Activated CD4-positive, alpha-beta memory T cell treated with anti-CD3 and anti-CD28 coated beads for 36 hours (primary cell): ENCODE measurements at regions not wholly inside any gene's neighbourhood (a gene's known extent, or its start where the extent isn't known, plus 50 kb on each side); places are given as distances from the start of the nearest gene placed in this dataset.
"Not testable (repeated sequence)": the region's sequence is repeated elsewhere in the genome, so short reads cannot be mapped to it uniquely, and the experiment has no call there.

Experiments
- CTCF ChIA-PET: fragments of 350-600 bp; sonication (Branson Sonifier 250); formaldehyde crosslinking; loops from one replicate; lab custom pipeline; 2021; ENCODE audit warnings: antibody characterized with exemption, inconsistent platforms; lab: Charles Lee
- POLR2A ChIA-PET: fragments of 350-600 bp; sonication (Branson Sonifier 250); formaldehyde crosslinking; loops from one replicate; lab custom pipeline; 2021; ENCODE audit warnings: antibody characterized with exemption; lab: Charles Lee
- DNase-seq: peaks from one replicate; pipeline ENCODE4 v3.0.0-alpha.2; 2020
- H3K27ac Mint-ChIP-seq: one replicate; pipeline ENCODE4 v1.8.0; 2021; ENCODE audit warnings: mixed read lengths
- H3K27me3 Mint-ChIP-seq: one replicate; pipeline ENCODE4 v1.8.0; 2021; ENCODE audit warnings: mixed read lengths
- H3K36me3 Mint-ChIP-seq: one replicate; pipeline ENCODE4 v1.8.0; 2021; ENCODE audit warnings: mixed read lengths
- H3K4me1 Mint-ChIP-seq: one replicate; pipeline ENCODE4 v1.8.0; 2021; ENCODE audit warnings: low read depth, mixed read lengths
- H3K4me3 Mint-ChIP-seq: one replicate; pipeline ENCODE4 v1.8.0; 2021; ENCODE audit warnings: mild to moderate bottlenecking, mixed read lengths
- H3K9me3 Mint-ChIP-seq: one replicate; pipeline ENCODE4 v1.8.0; 2021; ENCODE audit warnings: mixed read lengths
- intact Hi-C: fragments of 100-400 bp; cut with micrococcal nuclease; formaldehyde crosslinking; loops from one replicate; pipeline ENCODE4 v1.15.1; 2023

DNA sequence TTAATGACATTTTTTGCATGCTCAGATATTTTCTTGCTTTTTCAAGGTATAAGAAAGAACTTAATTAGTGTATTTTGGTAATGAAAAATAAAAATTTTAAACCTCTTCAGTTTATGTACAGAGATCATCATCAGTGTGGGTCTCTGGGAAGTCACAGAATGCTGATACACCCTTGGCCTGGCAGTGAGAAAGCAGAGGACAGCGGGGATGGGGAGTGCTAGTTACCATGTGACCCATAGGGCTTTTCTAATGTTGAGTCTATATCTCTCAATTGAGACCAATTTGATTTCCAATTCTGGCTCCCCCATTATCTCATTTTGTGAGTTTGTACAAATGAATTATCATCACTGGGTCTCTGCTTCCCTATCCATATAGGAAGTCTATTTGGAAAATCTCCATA lies 305.7 kb downstream of the CYRIA start:
- no peak overlapping the region for H3K27ac Mint-ChIP-seq
- ChIA-PET POLR2A (no interaction called here), CTCF (no interaction called here)
- no peaks in the 10 kb centered on the region for H3K36me3 Mint-ChIP-seq
- H3K27me3 Mint-ChIP-seq: no peaks in the 10 kb centered on the region
- no peak overlapping the region for H3K4me3 Mint-ChIP-seq
- no peaks in the 10 kb centered on the region for H3K4me1 Mint-ChIP-seq
- H3K9me3 Mint-ChIP-seq: peaks cover 3% of the 10 kb centered on the region
- intact Hi-C loops: no loop called here
- DNase-seq: no peak

DNA sequence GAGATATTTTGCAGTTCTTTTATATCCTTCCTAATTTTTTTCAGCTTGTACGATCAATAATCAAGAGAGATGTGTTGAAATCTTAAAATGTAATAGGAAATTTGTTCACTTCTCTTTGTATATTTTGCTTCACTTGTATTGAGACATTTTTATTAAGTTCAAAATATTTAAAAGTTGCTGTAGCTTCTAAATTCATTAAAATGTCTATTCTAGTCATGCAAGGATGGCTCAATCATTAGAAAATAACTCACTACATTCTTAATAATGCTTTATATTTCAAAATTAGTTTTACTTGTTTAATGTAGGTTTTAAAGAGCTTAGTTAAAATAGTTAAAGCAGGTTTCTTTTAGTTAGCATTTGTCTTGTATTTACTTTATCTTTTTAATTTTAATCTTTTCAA lies 308.4 kb downstream of the CYRIA start:
- POLR2A ChIA-PET: no interaction called here
- Mint-ChIP-seq H3K4me3 (no peak overlapping the region), H3K27ac (no peak overlapping the region), H3K9me3 (peaks cover 8% of the 10 kb centered on the region), H3K36me3 (no peaks in the 10 kb centered on the region), H3K4me1 (no peaks in the 10 kb centered on the region), H3K27me3 (no peaks in the 10 kb centered on the region)
- no peak for DNase-seq
- intact Hi-C loops: no loop called here
- CTCF ChIA-PET: no interaction called here

DNA sequence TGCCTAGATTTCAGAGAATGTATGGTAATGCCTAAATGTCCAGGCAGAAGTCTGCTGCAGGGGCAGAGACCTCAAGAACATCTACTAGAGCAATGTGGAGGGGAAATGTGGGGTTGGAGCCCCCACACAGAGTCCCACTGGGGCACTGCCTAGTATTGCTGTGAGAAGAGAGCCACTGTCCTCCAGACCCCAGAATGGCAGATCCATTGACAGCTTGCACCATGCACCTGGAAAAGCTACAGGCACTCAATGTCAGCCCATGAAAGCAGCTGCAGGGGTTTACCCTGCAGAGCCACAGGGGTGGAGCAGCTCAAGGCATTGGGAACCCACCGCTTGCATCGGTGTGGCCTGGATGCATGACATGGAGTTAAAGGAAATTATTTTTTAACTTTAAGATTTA lies 314.1 kb downstream of the CYRIA start:
- H3K27me3 Mint-ChIP-seq: no peaks in the 10 kb centered on the region

DNA sequence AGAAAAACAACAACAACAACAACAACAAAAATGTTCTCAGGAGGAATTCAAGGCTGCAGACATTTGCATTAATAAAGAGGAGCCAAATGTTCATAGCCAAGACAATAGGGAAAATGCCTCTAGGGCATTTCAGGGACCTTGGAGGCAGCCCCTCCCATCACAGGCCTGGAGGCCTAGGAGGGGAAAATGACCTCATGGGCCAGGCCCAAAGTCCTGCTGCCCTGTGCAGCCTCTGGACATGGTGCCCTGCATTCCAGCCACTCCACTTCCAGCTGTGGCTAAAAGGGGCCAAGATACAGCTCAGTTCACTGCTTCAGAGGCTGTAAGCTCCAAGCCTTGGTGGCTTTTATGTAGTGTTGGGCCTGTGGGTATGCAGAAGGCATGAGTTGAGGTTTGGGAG lies 314.5 kb downstream of the CYRIA start:
- Mint-ChIP-seq H3K27me3 (no peaks in the 10 kb centered on the region), H3K4me3 (no peak overlapping the region)
- CTCF ChIA-PET: no interaction called here

More for the DNA sequence above, 314.1 kb downstream of the CYRIA start:
- Mint-ChIP-seq H3K4me3 (no peak overlapping the region), H3K4me1 (no peaks in the 10 kb centered on the region), H3K27ac (no peak overlapping the region), H3K9me3 (peaks cover 20% of the 10 kb centered on the region), H3K36me3 (no peaks in the 10 kb centered on the region)
- intact Hi-C loops: no loop called here
- no peak for DNase-seq
- ChIA-PET CTCF (no interaction called here), POLR2A (no interaction called here)

GRCh38 chr2:16350211-16350610 lies 315.4 kb downstream of the CYRIA start:
- POLR2A ChIA-PET: no interaction called here
- H3K27me3 Mint-ChIP-seq: no peaks in the 10 kb centered on the region
- H3K27ac Mint-ChIP-seq: no peak overlapping the region
- DNase-seq: no peak
- no peaks in the 10 kb centered on the region for H3K36me3 Mint-ChIP-seq
- no peaks in the 10 kb centered on the region for H3K4me1 Mint-ChIP-seq
- no peak overlapping the region for H3K4me3 Mint-ChIP-seq
- CTCF ChIA-PET: no interaction called here
- H3K9me3 Mint-ChIP-seq: peaks cover 20% of the 10 kb centered on the region
- intact Hi-C loops: no loop called here

More for the DNA sequence above, 314.5 kb downstream of the CYRIA start:
- no peak for DNase-seq
- POLR2A ChIA-PET: no interaction called here
- intact Hi-C loops: no loop called here
- Mint-ChIP-seq H3K36me3 (no peaks in the 10 kb centered on the region), H3K9me3 (peaks cover 20% of the 10 kb centered on the region), H3K4me1 (no peaks in the 10 kb centered on the region), H3K27ac (no peak overlapping the region)

- intact Hi-C loops: no loop called here
Observed at GRCh38 chr2:16349811-16350210, 315.8 kb downstream of the CYRIA start.

GRCh38 chr2:16348821-16349515 lies 316.7 kb downstream of the CYRIA start:
- intact Hi-C loops: no loop called here
- no peaks in the 10 kb centered on the region for H3K36me3 Mint-ChIP-seq
- ChIA-PET POLR2A (no interaction called here), CTCF (no interaction called here)
- no peaks in the 10 kb centered on the region for H3K27me3 Mint-ChIP-seq
- H3K27ac Mint-ChIP-seq: no peak overlapping the region
- DNase-seq: no peak
- H3K4me3 Mint-ChIP-seq: no peak overlapping the region
- peaks cover 20% of the 10 kb centered on the region for H3K9me3 Mint-ChIP-seq
- no peaks in the 10 kb centered on the region for H3K4me1 Mint-ChIP-seq

More at GRCh38 chr2:16349811-16350210, 315.8 kb downstream of the CYRIA start:
- H3K36me3 Mint-ChIP-seq: no peaks in the 10 kb centered on the region
- H3K27me3 Mint-ChIP-seq: no peaks in the 10 kb centered on the region
- ChIA-PET CTCF (no interaction called here), POLR2A (no interaction called here)
- no peaks in the 10 kb centered on the region for H3K4me1 Mint-ChIP-seq
- H3K9me3 Mint-ChIP-seq: peaks cover 20% of the 10 kb centered on the region
- DNase-seq: no peak
- no peak overlapping the region for H3K27ac Mint-ChIP-seq
- H3K4me3 Mint-ChIP-seq: no peak overlapping the region

DNA sequence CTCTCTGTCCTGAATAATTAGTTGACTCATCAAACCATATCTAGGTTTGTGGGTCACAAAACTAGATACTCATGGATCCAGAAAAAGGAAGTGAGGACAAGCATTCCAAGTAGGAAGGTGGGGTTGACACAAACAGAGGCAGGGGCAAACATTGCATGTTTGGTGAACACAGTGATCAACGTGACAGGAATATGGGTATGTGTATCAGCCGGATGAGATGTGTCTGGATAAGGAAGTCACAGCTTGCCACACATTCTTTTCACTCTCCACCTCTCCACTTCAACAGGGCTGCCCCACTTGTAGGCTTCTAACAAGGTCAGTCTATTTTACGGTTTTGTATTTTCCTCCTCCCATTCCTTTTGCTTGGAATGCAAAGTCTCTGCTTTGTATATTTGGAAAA lies 319.0 kb downstream of the CYRIA start:
- Mint-ChIP-seq H3K36me3 (no peaks in the 10 kb centered on the region), H3K27me3 (no peaks in the 10 kb centered on the region), H3K4me3 (no peak overlapping the region), H3K4me1 (no peaks in the 10 kb centered on the region), H3K9me3 (peaks cover 11% of the 10 kb centered on the region), H3K27ac (no peak overlapping the region)
- CTCF ChIA-PET: no interaction called here
- DNase-seq: no peak
- POLR2A ChIA-PET: no interaction called here
- intact Hi-C loops: no loop called here

- H3K4me3 Mint-ChIP-seq, H3K27ac Mint-ChIP-seq, CTCF ChIA-PET, intact Hi-C loops, POLR2A ChIA-PET, DNase-seq, H3K4me1 Mint-ChIP-seq, H3K9me3 Mint-ChIP-seq, H3K36me3 Mint-ChIP-seq, H3K27me3 Mint-ChIP-seq: not testable (repeated sequence)
Observed at GRCh38 chr2:16345231-16345630, 320.4 kb downstream of the CYRIA start.

DNA sequence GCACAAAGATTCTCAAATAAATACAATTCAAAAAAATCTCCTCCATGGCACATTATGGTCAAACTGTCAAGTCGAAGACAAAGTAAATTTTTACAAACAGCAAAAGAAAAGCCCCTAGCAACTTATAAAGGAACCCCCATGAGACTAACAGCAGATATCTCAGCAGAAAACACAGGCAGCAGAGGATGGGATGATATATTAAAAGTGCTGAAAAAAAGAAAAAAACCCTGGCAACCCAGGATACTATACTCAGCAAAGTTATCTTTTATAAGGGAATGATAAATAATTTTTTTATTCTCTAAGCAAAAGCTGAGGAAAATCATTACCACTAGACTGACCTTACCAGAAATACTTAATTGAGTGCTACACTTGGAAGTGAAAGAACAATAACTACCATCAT lies 326.4 kb downstream of the CYRIA start:
- ChIA-PET POLR2A (no interaction called here), CTCF (no interaction called here)
- Mint-ChIP-seq H3K27me3 (no peaks in the 10 kb centered on the region), H3K4me1 (no peaks in the 10 kb centered on the region), H3K36me3 (no peaks in the 10 kb centered on the region), H3K4me3 (no peak overlapping the region), H3K9me3 (peaks cover 21% of the 10 kb centered on the region), H3K27ac (no peak overlapping the region)
- no peak for DNase-seq
- intact Hi-C loops: no loop called here

- H3K4me3 Mint-ChIP-seq: no peak overlapping the region
- H3K4me1 Mint-ChIP-seq: no peaks in the 10 kb centered on the region
- no peaks in the 10 kb centered on the region for H3K36me3 Mint-ChIP-seq
- H3K9me3 Mint-ChIP-seq: peaks cover 21% of the 10 kb centered on the region
- ChIA-PET POLR2A (no interaction called here), CTCF (no interaction called here)
- H3K27me3 Mint-ChIP-seq: no peaks in the 10 kb centered on the region
- no peak for DNase-seq
- intact Hi-C loops: no loop called here
- H3K27ac Mint-ChIP-seq: no peak overlapping the region
Observed at GRCh38 chr2:16338026-16338425, 327.6 kb downstream of the CYRIA start.

GRCh38 chr2:16336916-16337315 lies 328.7 kb downstream of the CYRIA start:
- intact Hi-C loops: no loop called here
- no peaks in the 10 kb centered on the region for H3K27me3 Mint-ChIP-seq
- H3K27ac Mint-ChIP-seq: no peak overlapping the region
- ChIA-PET POLR2A (no interaction called here), CTCF (no interaction called here)
- no peak for DNase-seq
- peaks cover 21% of the 10 kb centered on the region for H3K9me3 Mint-ChIP-seq
- H3K36me3 Mint-ChIP-seq: no peaks in the 10 kb centered on the region
- no peak overlapping the region for H3K4me3 Mint-ChIP-seq
- no peaks in the 10 kb centered on the region for H3K4me1 Mint-ChIP-seq

DNA sequence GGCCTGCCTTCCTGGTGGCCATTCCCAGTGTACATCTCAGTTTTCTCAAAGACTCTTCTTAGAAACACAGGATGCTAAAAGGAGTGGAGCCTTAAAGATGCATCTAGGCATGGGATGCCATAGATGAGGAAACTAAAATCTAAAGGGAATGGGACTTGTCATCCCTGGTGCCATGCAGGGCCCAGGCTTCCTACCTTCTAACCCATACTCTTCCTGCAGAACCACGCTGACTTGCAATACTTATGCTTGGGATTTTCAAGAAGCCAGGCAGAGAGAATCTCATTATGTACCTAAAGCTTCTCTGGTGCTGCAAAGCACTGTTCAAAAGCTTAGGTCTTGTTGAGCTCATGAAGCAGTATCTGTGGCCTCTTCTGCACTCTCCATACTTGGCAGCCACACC lies 329.1 kb downstream of the CYRIA start:
- no peak overlapping the region for H3K4me3 Mint-ChIP-seq
- H3K4me1 Mint-ChIP-seq: no peaks in the 10 kb centered on the region
- DNase-seq: no peak
- no peak overlapping the region for H3K27ac Mint-ChIP-seq
- H3K36me3 Mint-ChIP-seq: no peaks in the 10 kb centered on the region
- ChIA-PET CTCF (no interaction called here), POLR2A (no interaction called here)
- H3K9me3 Mint-ChIP-seq: peaks cover 21% of the 10 kb centered on the region
- intact Hi-C loops: no loop called here
- H3K27me3 Mint-ChIP-seq: no peaks in the 10 kb centered on the region
